ENCODE measurements at regions not wholly inside any gene's neighbourhood (a gene's known extent, or its start where the extent isn't known, plus 50 kb on each side); places are given as distances from the start of the nearest gene placed in this dataset.

DNA sequence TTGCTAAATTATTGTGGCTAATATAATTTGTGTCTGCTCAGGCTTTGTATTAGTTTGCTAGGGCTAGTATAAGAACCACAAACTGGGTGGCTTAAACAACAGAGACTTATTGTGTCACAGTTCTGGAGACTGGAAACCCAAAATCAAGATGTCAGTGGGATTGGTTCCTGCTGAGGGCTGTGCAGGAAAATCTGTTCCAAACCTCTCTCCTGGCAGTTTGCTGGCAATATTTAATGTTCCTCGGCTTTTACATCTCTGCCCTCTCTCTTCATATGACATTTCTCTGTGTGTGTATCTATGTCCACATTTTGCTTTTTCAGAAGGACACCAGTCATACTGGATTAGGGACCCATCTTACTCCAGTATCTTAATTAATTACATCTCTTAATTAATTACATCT is 498.8 kb upstream of the CD180 start:
- TF ChIP-seq CTCF (IDR thresholded peaks at IDR 0.05): no peak
- no peak for TF ChIP-seq EZH2 (IDR thresholded peaks at IDR 0.05)
- TF ChIP-seq EZH2phosphoT487 (IDR thresholded peaks at IDR 0.05): no peak

Data from neural progenitor cell (in vitro differentiated cells).